Brain microvascular endothelial cell (primary cell): ENCODE measurements at regions not wholly inside any gene's neighbourhood (a gene's known extent, or its start where the extent isn't known, plus 50 kb on each side); places are given as distances from the start of the nearest gene placed in this dataset.
A peak's percentile ranks its signal among the peaks of the same experiment; 100 is the strongest.

Experiments used
- DNase-seq: peaks from one replicate; pipeline ENCODE4 v3.0.0-alpha.2; 2020
- H3K27ac ChIP-seq: fragments of 250-450 bp; sonication (Bioruptor Pico); 2 replicates; pipeline ENCODE4 v1.5.1; 2020; ENCODE audit warnings: mild to moderate bottlenecking, moderate library complexity
- H3K27me3 ChIP-seq: fragments of 250-450 bp; sonication (Bioruptor Pico); replicated peaks from 2 replicates; pipeline ENCODE4 v1.5.1; 2020; ENCODE audit warnings: mild to moderate bottlenecking
- H3K36me3 ChIP-seq: fragments of 250-450 bp; sonication (Bioruptor Pico); replicated peaks from 2 replicates; pipeline ENCODE4 v1.5.1; 2020; ENCODE audit warnings: mild to moderate bottlenecking
- H3K4me3 ChIP-seq: 2 replicates; pipeline ENCODE4 v1.5.1; 2011; ENCODE audit warnings: low read depth, mild to moderate bottlenecking, control low read depth, low read length, moderate library complexity
- in situ Hi-C: cut with HindIII; loops from 2 replicates; pipeline ENCODE4 v1.10.0; 2017; ENCODE audit warnings: low sequenced_read_pairs, low pct_ligation_motif_present
- TF ChIP-seq, protein P1 (sequence below): IDR thresholded peaks from 2 replicates; pipeline ENCODE4 v1.5.1; 2011; ENCODE audit warnings: low read depth, mild to moderate bottlenecking, moderate library complexity, low read length, control low read depth, inconsistent platforms; ENCODE audit errors: missing control alignments

GRCh38 chr15:29589416-29589815 is 232.9 kb downstream of the TJP1 start:
- in situ Hi-C loops, result no loop called here
- no peaks in the 10 kb centered on the region for H3K27me3 ChIP-seq
- H3K27ac ChIP-seq, result no peak overlapping the region
- no peak for DNase-seq
- no peak overlapping the region for H3K4me3 ChIP-seq
- H3K36me3 ChIP-seq, result no peaks in the 10 kb centered on the region
- TF ChIP-seq, protein P1, sequence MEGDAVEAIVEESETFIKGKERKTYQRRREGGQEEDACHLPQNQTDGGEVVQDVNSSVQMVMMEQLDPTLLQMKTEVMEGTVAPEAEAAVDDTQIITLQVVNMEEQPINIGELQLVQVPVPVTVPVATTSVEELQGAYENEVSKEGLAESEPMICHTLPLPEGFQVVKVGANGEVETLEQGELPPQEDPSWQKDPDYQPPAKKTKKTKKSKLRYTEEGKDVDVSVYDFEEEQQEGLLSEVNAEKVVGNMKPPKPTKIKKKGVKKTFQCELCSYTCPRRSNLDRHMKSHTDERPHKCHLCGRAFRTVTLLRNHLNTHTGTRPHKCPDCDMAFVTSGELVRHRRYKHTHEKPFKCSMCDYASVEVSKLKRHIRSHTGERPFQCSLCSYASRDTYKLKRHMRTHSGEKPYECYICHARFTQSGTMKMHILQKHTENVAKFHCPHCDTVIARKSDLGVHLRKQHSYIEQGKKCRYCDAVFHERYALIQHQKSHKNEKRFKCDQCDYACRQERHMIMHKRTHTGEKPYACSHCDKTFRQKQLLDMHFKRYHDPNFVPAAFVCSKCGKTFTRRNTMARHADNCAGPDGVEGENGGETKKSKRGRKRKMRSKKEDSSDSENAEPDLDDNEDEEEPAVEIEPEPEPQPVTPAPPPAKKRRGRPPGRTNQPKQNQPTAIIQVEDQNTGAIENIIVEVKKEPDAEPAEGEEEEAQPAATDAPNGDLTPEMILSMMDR, result no peak

GRCh38 chr15:29573197-29573838 is 248.9 kb downstream of the TJP1 start:
- in situ Hi-C loops, result no loop called here
- peaks cover 43% of the 10 kb centered on the region for H3K27me3 ChIP-seq
- H3K27ac ChIP-seq, result no peak overlapping the region
- H3K36me3 ChIP-seq, result no peaks in the 10 kb centered on the region
- no peak for DNase-seq
- H3K4me3 ChIP-seq, result no peak overlapping the region
- TF ChIP-seq, protein P1, result no peak

GRCh38 chr15:29571792-29572431 is 250.4 kb downstream of the TJP1 start:
- in situ Hi-C loops, result no loop called here
- TF ChIP-seq, protein P1, result no peak
- H3K36me3 ChIP-seq, result no peaks in the 10 kb centered on the region
- no peak overlapping the region for H3K4me3 ChIP-seq
- H3K27me3 ChIP-seq, result peaks cover 49% of the 10 kb centered on the region
- H3K27ac ChIP-seq, result no peak overlapping the region
- no peak for DNase-seq

DNA sequence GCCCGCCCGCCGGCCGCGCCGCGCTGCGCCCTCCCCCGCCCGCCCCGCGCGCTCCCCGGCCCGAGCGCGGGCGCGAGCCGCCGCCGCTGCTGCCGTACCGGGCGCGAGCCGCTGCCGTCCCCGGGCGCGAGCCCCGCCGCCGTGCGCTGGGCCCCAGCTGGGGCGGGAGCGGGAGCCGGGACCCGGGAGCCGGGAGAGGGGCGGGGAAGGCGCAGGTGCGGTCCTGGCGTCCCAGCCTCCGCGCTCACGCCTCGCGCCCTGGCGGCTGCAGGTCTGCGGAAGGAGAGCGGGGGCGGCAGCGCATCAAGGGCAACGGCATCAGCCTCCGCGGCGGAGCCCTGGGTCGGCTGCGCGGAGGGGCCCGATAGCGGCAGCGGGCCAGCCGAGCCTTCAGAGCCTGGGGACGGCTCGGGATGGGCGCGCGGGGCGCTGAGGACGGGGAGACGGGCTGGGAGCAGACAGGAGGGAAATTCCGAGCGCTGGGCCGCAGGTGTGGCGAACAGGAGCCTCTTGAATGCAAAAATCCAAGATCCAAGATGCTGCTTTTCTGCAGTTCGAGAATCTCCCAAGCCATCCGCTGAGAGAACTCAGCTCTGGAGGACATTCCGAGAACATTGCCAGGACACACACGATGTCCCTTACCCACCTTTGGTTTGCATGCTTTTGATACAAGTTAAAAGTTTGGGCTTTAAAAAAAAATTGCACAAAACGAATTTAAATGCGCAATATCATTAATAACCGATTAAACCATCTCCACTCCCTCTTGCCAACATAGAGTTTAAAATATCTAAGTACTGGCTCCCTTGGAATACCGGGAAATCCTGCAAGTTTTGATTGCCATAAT is 251.1 kb downstream of the TJP1 start:
- DNase-seq, result no peak
- in situ Hi-C loops, result no loop called here
- peaks cover 49% of the 10 kb centered on the region for H3K27me3 ChIP-seq
- TF ChIP-seq, protein P1, result no peak
- H3K36me3 ChIP-seq, result no peaks in the 10 kb centered on the region
- peak overlapping the region; percentile 30 for H3K4me3 ChIP-seq
- H3K27ac ChIP-seq, result no peak overlapping the region

DNA sequence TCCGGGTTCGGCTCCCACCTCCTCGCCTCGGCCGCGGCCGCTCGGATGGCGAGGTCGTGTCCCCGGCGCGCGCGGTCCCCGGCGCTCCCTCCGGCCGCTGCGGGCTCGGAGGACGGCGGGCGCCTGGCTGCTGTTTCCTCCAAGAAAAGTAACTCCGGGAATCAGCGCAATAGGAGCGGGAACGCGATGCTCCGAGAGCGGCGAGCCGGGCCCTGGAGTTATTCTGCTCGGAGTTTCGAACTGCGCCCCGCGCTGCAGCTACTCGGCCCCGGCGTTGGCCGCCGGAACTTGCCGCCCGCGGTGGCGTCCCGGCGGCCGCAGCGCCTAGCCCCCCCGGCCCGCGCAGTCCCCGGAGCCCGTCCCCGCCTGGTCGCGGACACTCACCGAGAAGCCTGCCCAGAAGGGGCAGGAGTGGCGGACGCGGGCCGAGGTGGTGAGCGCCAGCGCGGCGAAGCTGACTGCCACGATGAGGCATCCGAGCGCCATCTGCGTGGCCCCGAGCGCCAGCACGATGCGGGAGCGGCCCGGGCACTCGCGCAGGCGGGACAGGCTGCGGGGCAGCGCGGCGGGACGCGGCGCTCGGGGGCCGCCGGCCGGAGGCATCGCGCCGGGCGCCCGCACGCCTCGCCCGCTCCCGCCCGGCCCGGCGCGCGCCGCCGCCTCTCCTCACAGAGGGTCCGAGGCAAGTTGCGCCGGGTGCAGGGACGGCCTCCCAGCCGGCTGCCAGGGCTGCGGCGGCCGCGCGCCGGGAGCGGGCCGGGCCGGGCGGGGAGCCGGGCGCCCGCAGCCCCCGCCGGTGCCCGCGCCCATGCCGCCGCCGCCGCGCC is 251.9 kb downstream of the TJP1 start:
- Histone ChIP-seq H3K36me3 (no peaks in the 10 kb centered on the region), H3K27me3 (peaks cover 49% of the 10 kb centered on the region), H3K4me3 (peak overlapping the region; percentile 44), H3K27ac (no peak overlapping the region)
- in situ Hi-C loops, result no loop called here
- DNase-seq, result no peak
- TF ChIP-seq, protein P1, result no peak
